HT1080 (cell line): ENCODE measurements at regions not wholly inside any gene's neighbourhood (a gene's known extent, or its start where the extent isn't known, plus 50 kb on each side); places are given as distances from the start of the nearest gene placed in this dataset. TPM values are rescaled to one million over a fixed set of nuclear protein-coding genes. Genes with fewer than 3 reads are reported as not detected.

ENCODE experiments used
- DNase-seq: peaks from one replicate; pipeline ENCODE4 v3.0.0-alpha.2; 2015; ENCODE audit warnings: low read depth
- small RNA-seq: library from RNA; depleted of rRNA; stranded (forward); fragments of <200 nt; gene quantifications from one replicate; pipeline ENCODE3, GENCODE V24; 2014

DNA sequence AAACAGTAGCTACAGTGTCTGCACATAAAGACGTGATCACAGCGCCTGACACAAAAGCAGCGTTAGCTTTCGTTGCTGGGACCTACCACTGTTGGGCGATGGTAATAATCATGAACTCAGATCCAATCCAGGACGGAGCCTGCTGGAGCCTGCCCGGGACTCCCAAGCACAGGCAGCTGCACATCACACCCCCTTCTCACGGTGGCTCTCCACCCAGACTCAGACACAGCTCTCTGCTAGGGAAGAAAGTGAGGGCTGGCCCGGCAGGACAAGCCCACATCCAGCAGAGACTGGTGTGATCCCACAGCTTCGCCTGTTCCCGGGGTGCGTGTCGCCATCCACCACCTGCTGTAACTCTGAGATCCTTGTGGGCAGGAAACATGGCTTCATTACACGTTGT is 49.9 kb upstream of the FOXN3 start:
- DNase-seq: no peak

Small RNA genes in the stretch of these regions (small RNA-seq; reads per million reads assigned to genes)
- gene RF00019 (not detected), gene RN7SKP107 (not detected)
